ENCODE measurements at regions not wholly inside any gene's neighbourhood (a gene's known extent, or its start where the extent isn't known, plus 50 kb on each side); places are given as distances from the start of the nearest gene placed in this dataset.
"Not testable (repeated sequence)": the region's sequence is repeated elsewhere in the genome, so short reads cannot be mapped to it uniquely, and the experiment has no call there.

GRCh38 chr10:108608860-108609259 lies 1314.5 kb downstream of the XPNPEP1 start:
- Mint-ChIP-seq H3K27me3 (ENCODE audit: unreplicated experiment) (no peaks in the 10 kb centered on the region), H3K4me1 (ENCODE audit: unreplicated experiment) (no peaks in the 10 kb centered on the region), H3K36me3 (ENCODE audit: low read depth, unreplicated experiment) (no peaks in the 10 kb centered on the region), H3K9me3 (ENCODE audit: unreplicated experiment) (no peaks in the 10 kb centered on the region), H3K4me3 (ENCODE audit: unreplicated experiment) (no peak overlapping the region), H3K27ac (ENCODE audit: unreplicated experiment) (no peak overlapping the region)
- DNase-seq (ENCODE audit: low spot score), result no peak
- no peak for TF ChIP-seq CTCF (IDR thresholded peaks at IDR 0.05; ENCODE audit: unreplicated experiment)

- DNase-seq (ENCODE audit: low spot score), result no peak
Observed at GRCh38 chr10:108601851-108602250, 1321.5 kb downstream of the XPNPEP1 start.

GRCh38 chr10:108600511-108600910 lies 1322.8 kb downstream of the XPNPEP1 start:
- not testable (repeated sequence) for H3K9me3 Mint-ChIP-seq (ENCODE audit: unreplicated experiment); H3K36me3 Mint-ChIP-seq (ENCODE audit: low read depth, unreplicated experiment); H3K27me3 Mint-ChIP-seq (ENCODE audit: unreplicated experiment); H3K27ac Mint-ChIP-seq (ENCODE audit: unreplicated experiment); H3K4me3 Mint-ChIP-seq (ENCODE audit: unreplicated experiment); H3K4me1 Mint-ChIP-seq (ENCODE audit: unreplicated experiment); DNase-seq (ENCODE audit: low spot score)

More at GRCh38 chr10:108601851-108602250, 1321.5 kb downstream of the XPNPEP1 start:
- no peak for TF ChIP-seq CTCF (IDR thresholded peaks at IDR 0.05; ENCODE audit: unreplicated experiment)
- Mint-ChIP-seq H3K27ac (ENCODE audit: unreplicated experiment) (no peak overlapping the region), H3K4me1 (ENCODE audit: unreplicated experiment) (peaks cover 2% of the 10 kb centered on the region), H3K27me3 (ENCODE audit: unreplicated experiment) (no peaks in the 10 kb centered on the region), H3K36me3 (ENCODE audit: low read depth, unreplicated experiment) (no peaks in the 10 kb centered on the region), H3K9me3 (ENCODE audit: unreplicated experiment) (no peaks in the 10 kb centered on the region), H3K4me3 (ENCODE audit: unreplicated experiment) (no peak overlapping the region)

GRCh38 chr10:108599317-108599716 lies 1324.0 kb downstream of the XPNPEP1 start:
- not testable (repeated sequence) for H3K4me1 Mint-ChIP-seq (ENCODE audit: unreplicated experiment); H3K27ac Mint-ChIP-seq (ENCODE audit: unreplicated experiment); H3K27me3 Mint-ChIP-seq (ENCODE audit: unreplicated experiment); H3K36me3 Mint-ChIP-seq (ENCODE audit: low read depth, unreplicated experiment); H3K9me3 Mint-ChIP-seq (ENCODE audit: unreplicated experiment); H3K4me3 Mint-ChIP-seq (ENCODE audit: unreplicated experiment); DNase-seq (ENCODE audit: low spot score)

- Mint-ChIP-seq H3K27ac (ENCODE audit: unreplicated experiment) (no peak overlapping the region), H3K9me3 (ENCODE audit: unreplicated experiment) (no peaks in the 10 kb centered on the region), H3K27me3 (ENCODE audit: unreplicated experiment) (no peaks in the 10 kb centered on the region), H3K4me1 (ENCODE audit: unreplicated experiment) (peaks cover 8% of the 10 kb centered on the region), H3K36me3 (ENCODE audit: low read depth, unreplicated experiment) (no peaks in the 10 kb centered on the region), H3K4me3 (ENCODE audit: unreplicated experiment) (no peak overlapping the region)
- DNase-seq (ENCODE audit: low spot score), result no peak
- no peak for TF ChIP-seq CTCF (IDR thresholded peaks at IDR 0.05; ENCODE audit: unreplicated experiment)
Observed at GRCh38 chr10:108598831-108599230, 1324.5 kb downstream of the XPNPEP1 start.

- Mint-ChIP-seq H3K27ac (ENCODE audit: unreplicated experiment) (no peak overlapping the region), H3K27me3 (ENCODE audit: unreplicated experiment) (no peaks in the 10 kb centered on the region)
Observed at GRCh38 chr10:108598320-108598695, 1325.0 kb downstream of the XPNPEP1 start.

More at GRCh38 chr10:108598320-108598695, 1325.0 kb downstream of the XPNPEP1 start:
- no peak for TF ChIP-seq CTCF (IDR thresholded peaks at IDR 0.05; ENCODE audit: unreplicated experiment)
- Mint-ChIP-seq H3K9me3 (ENCODE audit: unreplicated experiment) (no peaks in the 10 kb centered on the region), H3K36me3 (ENCODE audit: low read depth, unreplicated experiment) (no peaks in the 10 kb centered on the region), H3K4me3 (ENCODE audit: unreplicated experiment) (no peak overlapping the region), H3K4me1 (ENCODE audit: unreplicated experiment) (peaks cover 8% of the 10 kb centered on the region)
- DNase-seq (ENCODE audit: low spot score), result no peak

All from endothelial cell (in vitro differentiated cells).